GM18907 (cell line): ENCODE measurements at regions not wholly inside any gene's neighbourhood (a gene's known extent, or its start where the extent isn't known, plus 50 kb on each side); places are given as distances from the start of the nearest gene placed in this dataset.
"Not testable (repeated sequence)": the region's sequence is repeated elsewhere in the genome, so short reads cannot be mapped to it uniquely, and the experiment has no call there.

Source experiments
- ATAC-seq: cut with Tn5 transposase; IDR thresholded peaks from one replicate; pipeline ENCODE4 v1.9.1; 2021; ENCODE audit warnings: mild to moderate bottlenecking, moderate library complexity; ENCODE audit not compliant: unreplicated experiment

- ATAC-seq = no peak
Observed at GRCh38 chr15:62404194-62404985, 239.3 kb upstream of the C2CD4B start.

- ATAC-seq = no peak
Observed at GRCh38 chr15:62406305-62406891, 241.3 kb upstream of the C2CD4B start.

- no peak for ATAC-seq
Observed at GRCh38 chr15:62407216-62407615, 242.1 kb upstream of the C2CD4B start.

- ATAC-seq = no peak
Observed at GRCh38 chr15:62407962-62408361, 242.9 kb upstream of the C2CD4B start.

- no peak for ATAC-seq
Observed at GRCh38 chr15:62409466-62409865, 244.4 kb upstream of the C2CD4B start.

- ATAC-seq = no peak
Observed at GRCh38 chr15:62412686-62413085, 247.6 kb upstream of the C2CD4B start.

- no peak for ATAC-seq
Observed at GRCh38 chr15:62413153-62413552, 248.1 kb upstream of the C2CD4B start.

- ATAC-seq = no peak
Observed at GRCh38 chr15:62413786-62414185, 248.7 kb upstream of the C2CD4B start.

- ATAC-seq = no peak
Observed at GRCh38 chr15:62415498-62415897, 250.4 kb upstream of the C2CD4B start.

GRCh38 chr15:62416526-62416925 is 251.4 kb upstream of the C2CD4B start:
- ATAC-seq = no peak

GRCh38 chr15:62417439-62417838 is 252.4 kb upstream of the C2CD4B start:
- no peak for ATAC-seq

GRCh38 chr15:62418496-62418895 is 253.4 kb upstream of the C2CD4B start:
- ATAC-seq = not testable (repeated sequence)

- no peak for ATAC-seq
Observed at GRCh38 chr15:62419192-62419591, 254.1 kb upstream of the C2CD4B start.

GRCh38 chr15:62420371-62420770 is 255.3 kb upstream of the C2CD4B start:
- not testable (repeated sequence) for ATAC-seq

- no peak for ATAC-seq
Observed at GRCh38 chr15:62421289-62421688, 256.2 kb upstream of the C2CD4B start.

GRCh38 chr15:62426387-62426956 is 261.4 kb upstream of the C2CD4B start:
- ATAC-seq = no peak

- ATAC-seq = no peak
Observed at GRCh38 chr15:62428259-62428658, 263.2 kb upstream of the C2CD4B start.

GRCh38 chr15:62428851-62429598 is 263.9 kb upstream of the C2CD4B start:
- ATAC-seq = no peak

- ATAC-seq = no peak
Observed at GRCh38 chr15:62430056-62430455, 265.0 kb upstream of the C2CD4B start.

GRCh38 chr15:62430552-62430951 is 265.5 kb upstream of the C2CD4B start:
- no peak for ATAC-seq

GRCh38 chr15:62431008-62431797 is 266.1 kb upstream of the C2CD4B start:
- no peak for ATAC-seq
